ENCODE measurements at regions not wholly inside any gene's neighbourhood (a gene's known extent, or its start where the extent isn't known, plus 50 kb on each side); places are given as distances from the start of the nearest gene placed in this dataset.

- no peak overlapping the region for H3K4me2 ChIP-seq (ENCODE audit: insufficient read depth in 1 of 2, low read depth in 2 of 2, low read length in 2 of 2)
Measured at GRCh38 chr18:61196750-61197149, 136.5 kb upstream of the CDH20 start.

More at GRCh38 chr18:61196750-61197149, 136.5 kb upstream of the CDH20 start:
- POLR2A ChIA-PET (ENCODE audit: partially characterized antibody), result no interaction called here
- H3K36me3 ChIP-seq (ENCODE audit: control insufficient read depth in 2 of 4, insufficient read depth in 4 of 4, low read length in 3 of 4), result no peaks in the 10 kb centered on the region
- H4K91ac ChIP-seq (replicated peaks; ENCODE audit: insufficient read length, low read length), result no peak overlapping the region
- no peaks in the 10 kb centered on the region for H3K79me1 ChIP-seq (ENCODE audit: low read depth, low read length)
- H3K4ac ChIP-seq (replicated peaks; ENCODE audit: insufficient read length, low read depth, low read length), result no peak overlapping the region
- CTCF ChIA-PET (ENCODE audit: partially characterized antibody), result no interaction called here
- no peaks in the 10 kb centered on the region for H3K27me3 ChIP-seq (replicated peaks in 1 of 4; ENCODE audit: control insufficient read depth in 3 of 4, extremely low read depth in 1 of 4, insufficient read depth in 3 of 4, low read length in 3 of 4)
- no peak overlapping the region for H2BK20ac ChIP-seq (ENCODE audit: low read length)
- no peak for DNase-seq (ENCODE audit: low read depth in 1 of 2, low spot score in 2 of 2)
- H2BK120ac ChIP-seq (replicated peaks; ENCODE audit: low read depth, low read length), result no peak overlapping the region
- no peak overlapping the region for H2BK12ac ChIP-seq (ENCODE audit: low read depth, low read length)
- no peak overlapping the region for H4K8ac ChIP-seq (ENCODE audit: extremely low read depth, insufficient read depth, low read length)
- H3K56ac ChIP-seq (replicated peaks; ENCODE audit: insufficient read length, low read depth, low read length), result no peak overlapping the region
- TF ChIP-seq BACH1 (IDR thresholded peaks at IDR 0.05; ENCODE audit: low read length) (no peak), ATF3 (IDR thresholded peaks at IDR 0.05; ENCODE audit: insufficient read depth, low read depth, low read length) (no peak), JUND (IDR thresholded peaks at IDR 0.05; ENCODE audit: low read length) (no peak), ASH2L (IDR thresholded peaks at IDR 0.05; ENCODE audit: low read length) (no peak), SIRT6 (IDR thresholded peaks at IDR 0.05; ENCODE audit: low read length) (no peak), KDM1A (IDR thresholded peaks at IDR 0.05; ENCODE audit: borderline replicate concordance, low read length) (no peak), MAX (IDR thresholded peaks at IDR 0.05) (no peak)
- WGBS, 2 experiments (ENCODE audit: extremely low coverage in 1 of 2, insufficient coverage in 1 of 2, insufficient read length in 1 of 2, insufficient replicate concordance in 2 of 2, low coverage in 1 of 2, low lambda C conversion rate in 2 of 2, missing lambda C conversion rate in 1 of 2), result 84% methylated on average over 4 of the region's 4 CpGs; no CpG with 5 or more reads in 1 of the 2 experiments
- H2AK5ac ChIP-seq (ENCODE audit: low read depth, low read length), result no peak overlapping the region
- H2AFZ ChIP-seq (ENCODE audit: low read length), result no peak overlapping the region
- no peak overlapping the region for H4K5ac ChIP-seq (ENCODE audit: insufficient read length, low read depth, low read length)
- no peak for FAIRE-seq
- H2BK15ac ChIP-seq (ENCODE audit: low read length), result no peak overlapping the region
- H3K27ac ChIP-seq (ENCODE audit: low read depth, low read length), result no peak overlapping the region
- no peak overlapping the region for H3K4me3 ChIP-seq (ENCODE audit: extremely low read depth in 1 of 4, insufficient read depth in 2 of 4, low read depth in 3 of 4, low read length in 4 of 4)
- no peaks in the 10 kb centered on the region for H4K20me1 ChIP-seq (replicated peaks in 1 of 2; ENCODE audit: control insufficient read depth in 1 of 2, insufficient read depth in 2 of 2, low read length in 2 of 2)
- no peak overlapping the region for H2BK5ac ChIP-seq (ENCODE audit: low read depth, low read length)
- H3K23ac ChIP-seq (ENCODE audit: insufficient read length), result no peak overlapping the region
- no peak overlapping the region for H3K9ac ChIP-seq (replicated peaks in 1 of 4; ENCODE audit: extremely low read depth in 1 of 4, low read depth in 3 of 4, low read length in 3 of 4)
- H3K9me3 ChIP-seq (ENCODE audit: insufficient read depth in 2 of 2, low read depth in 1 of 2, low read length in 1 of 2), result no peaks in the 10 kb centered on the region
- H3K79me2 ChIP-seq (ENCODE audit: control insufficient read depth in 1 of 2, insufficient read depth in 2 of 2, low read length in 2 of 2), result no peaks in the 10 kb centered on the region
- no peaks in the 10 kb centered on the region for H3K4me1 ChIP-seq (replicated peaks in 1 of 4; ENCODE audit: control insufficient read depth in 3 of 4, insufficient read depth in 4 of 4, low read length in 3 of 4)
- no peak overlapping the region for H3K18ac ChIP-seq (ENCODE audit: extremely low read depth, low read length)
- no peak overlapping the region for H3K14ac ChIP-seq (ENCODE audit: insufficient read length)
- no peaks in the 10 kb centered on the region for H3K23me2 ChIP-seq (ENCODE audit: low read depth, low read length)

Data from H1 (cell line).